CD4-positive, alpha-beta T cell (primary cell): ENCODE measurements at regions not wholly inside any gene's neighbourhood (a gene's known extent, or its start where the extent isn't known, plus 50 kb on each side); places are given as distances from the start of the nearest gene placed in this dataset.
A peak's percentile ranks its signal among the peaks of the same experiment; 100 is the strongest.

Source experiments
- ATAC-seq: fragments of 200-7000 bp; cut with Tn5 transposase; one replicate; pipeline ENCODE4 v1.10.0; 2022; ENCODE audit warnings: mild to moderate bottlenecking; ENCODE audit not compliant: poor library complexity
- CTCF ChIA-PET: fragments of 350-600 bp; sonication (Branson Sonifier 250); formaldehyde crosslinking; loops from one replicate; lab custom pipeline; 2021; ENCODE audit warnings: antibody characterized with exemption, inconsistent platforms; lab: Charles Lee
- POLR2A ChIA-PET: fragments of 350-600 bp; sonication (Branson Sonifier 250); formaldehyde crosslinking; loops from one replicate; lab custom pipeline; 2021; ENCODE audit warnings: antibody characterized with exemption, inconsistent platforms; lab: Charles Lee
- DNase-seq, 14 experiments: peaks; one replicate each; pipeline ENCODE4 v3.0.0-alpha.2; 2013 to 2020; ENCODE audit warnings: mixed read lengths in 2 of 14
- H3K27ac ChIP-seq, 2 donors: one replicate each; pipeline versions ENCODE4 v1.5.1 to v1.7.0; 2013; ENCODE audit warnings: low read length in 2 of 2, low read depth in 1 of 2, mild to moderate bottlenecking in 1 of 2
- H3K27me3 ChIP-seq, 2 experiments: 1 replicate in 1 of 2; 2 replicates in 1 of 2; pipeline versions ENCODE4 v1.6.1 to v1.7.0; 2013; ENCODE audit warnings: low read length in 2 of 2, control low read depth in 1 of 2, mild to moderate bottlenecking in 1 of 2, moderate library complexity in 1 of 2; ENCODE audit not compliant: insufficient read depth in 2 of 2, control insufficient read depth in 1 of 2
- H3K36me3 ChIP-seq: one replicate; pipeline ENCODE4 v1.6.1; 2013; ENCODE audit warnings: low read length, control low read depth; ENCODE audit not compliant: insufficient read depth
- H3K4me1 ChIP-seq: one replicate; pipeline ENCODE4 v1.6.1; 2013; ENCODE audit warnings: low read length, control low read depth; ENCODE audit not compliant: insufficient read depth
- H3K4me3 ChIP-seq: one replicate; pipeline ENCODE4 v1.5.1; 2013; ENCODE audit warnings: mild to moderate bottlenecking, low read length, moderate library complexity
- H3K9me3 ChIP-seq, 2 experiments: 1 replicate in 1 of 2; 2 replicates in 1 of 2; pipeline versions ENCODE4 v1.6.1 to v1.7.0; 2013; ENCODE audit warnings: low read length in 2 of 2, mild to moderate bottlenecking in 2 of 2, control low read depth in 1 of 2, moderate library complexity in 1 of 2; ENCODE audit not compliant: control insufficient read depth in 1 of 2, insufficient read depth in 1 of 2
- H3K27ac Mint-ChIP-seq: one replicate; pipeline ENCODE4 v1.8.0; 2020; ENCODE audit warnings: mixed read lengths
- H3K27me3 Mint-ChIP-seq: one replicate; pipeline ENCODE4 v1.8.0; 2021; ENCODE audit warnings: mixed read lengths
- H3K36me3 Mint-ChIP-seq: one replicate; pipeline ENCODE4 v1.8.0; 2021; ENCODE audit warnings: low read depth, mixed read lengths
- H3K4me1 Mint-ChIP-seq: one replicate; pipeline ENCODE4 v1.8.0; 2021; ENCODE audit warnings: low read depth, mixed read lengths
- H3K4me3 Mint-ChIP-seq: one replicate; pipeline ENCODE4 v1.8.0; 2020; ENCODE audit warnings: mild to moderate bottlenecking, mixed read lengths
- H3K9me3 Mint-ChIP-seq: one replicate; pipeline ENCODE4 v1.8.0; 2020; ENCODE audit warnings: mixed read lengths
- intact Hi-C, 2 experiments: fragments of 100-400 bp; cut with DNase I in 1 of 2; cut with micrococcal nuclease in 1 of 2; formaldehyde crosslinking; loops; one replicate each; pipeline versions ENCODE4 v1.15.1 to v1.9.0; 2023 to 2025; cut with DNase I, micrococcal nuclease
- TF ChIP-seq, protein P1 (sequence below): fragments of 200-600 bp; IDR thresholded peaks from one replicate; pipeline ENCODE4 v1.8.0; 2022; ENCODE audit warnings: antibody characterized with exemption, mild to moderate bottlenecking

DNA sequence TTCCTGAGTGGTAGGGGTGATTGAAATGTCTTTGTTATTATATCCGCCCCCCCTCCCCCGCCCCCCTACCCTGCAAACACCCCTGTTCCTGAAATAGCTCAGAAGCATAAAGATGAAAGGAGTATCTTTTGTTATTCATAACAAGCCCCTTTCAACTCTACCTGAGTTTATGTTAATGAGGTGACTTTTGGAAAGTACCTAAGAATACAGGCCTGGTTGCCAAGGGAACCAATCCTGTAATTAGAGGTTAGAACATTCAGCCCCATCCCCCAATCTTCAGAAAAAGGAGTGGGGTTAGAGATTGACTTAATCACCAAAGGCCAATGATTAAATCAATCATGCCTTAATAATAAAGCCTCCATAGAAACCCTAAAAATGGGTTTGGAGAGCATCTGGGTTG lies 979.2 kb upstream of the GJE1 start:
- H3K9me3 Mint-ChIP-seq, result no peaks in the 10 kb centered on the region
- Histone ChIP-seq H3K9me3 (peaks cover 0 to 2% of the 10 kb centered on the region in 2 experiments), H3K4me1 (peaks cover 9% of the 10 kb centered on the region), H3K4me3 (no peak overlapping the region), H3K27me3 (no peaks in the 10 kb centered on the region), H3K27ac (no peak overlapping the region), H3K36me3 (no peaks in the 10 kb centered on the region)
- peak; percentile 87 for ATAC-seq
- ChIA-PET POLR2A (no interaction called here), CTCF (no interaction called here)
- TF ChIP-seq, protein P1, sequence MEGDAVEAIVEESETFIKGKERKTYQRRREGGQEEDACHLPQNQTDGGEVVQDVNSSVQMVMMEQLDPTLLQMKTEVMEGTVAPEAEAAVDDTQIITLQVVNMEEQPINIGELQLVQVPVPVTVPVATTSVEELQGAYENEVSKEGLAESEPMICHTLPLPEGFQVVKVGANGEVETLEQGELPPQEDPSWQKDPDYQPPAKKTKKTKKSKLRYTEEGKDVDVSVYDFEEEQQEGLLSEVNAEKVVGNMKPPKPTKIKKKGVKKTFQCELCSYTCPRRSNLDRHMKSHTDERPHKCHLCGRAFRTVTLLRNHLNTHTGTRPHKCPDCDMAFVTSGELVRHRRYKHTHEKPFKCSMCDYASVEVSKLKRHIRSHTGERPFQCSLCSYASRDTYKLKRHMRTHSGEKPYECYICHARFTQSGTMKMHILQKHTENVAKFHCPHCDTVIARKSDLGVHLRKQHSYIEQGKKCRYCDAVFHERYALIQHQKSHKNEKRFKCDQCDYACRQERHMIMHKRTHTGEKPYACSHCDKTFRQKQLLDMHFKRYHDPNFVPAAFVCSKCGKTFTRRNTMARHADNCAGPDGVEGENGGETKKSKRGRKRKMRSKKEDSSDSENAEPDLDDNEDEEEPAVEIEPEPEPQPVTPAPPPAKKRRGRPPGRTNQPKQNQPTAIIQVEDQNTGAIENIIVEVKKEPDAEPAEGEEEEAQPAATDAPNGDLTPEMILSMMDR, result no peak
- H3K4me1 Mint-ChIP-seq, result peaks cover 23% of the 10 kb centered on the region
- H3K27me3 Mint-ChIP-seq, result no peaks in the 10 kb centered on the region
- DNase-seq, result peak in 5 of 14 experiments; percentile 7 to 76 (median 52)
- no peak overlapping the region for H3K4me3 Mint-ChIP-seq
- peak overlapping the region; percentile 66 for H3K27ac Mint-ChIP-seq
- H3K36me3 Mint-ChIP-seq, result no peaks in the 10 kb centered on the region
- intact Hi-C loops, result no loop called here

GRCh38 chr6:141152951-141153350 lies 979.8 kb upstream of the GJE1 start:
- ATAC-seq, result no peak
- Histone ChIP-seq H3K27ac (no peak overlapping the region), H3K36me3 (no peaks in the 10 kb centered on the region), H3K27me3 (no peaks in the 10 kb centered on the region), H3K4me3 (no peak overlapping the region), H3K9me3 (peaks cover 0 to 4% of the 10 kb centered on the region in 2 experiments), H3K4me1 (peaks cover 9% of the 10 kb centered on the region)
- intact Hi-C loops, result no loop called here
- no peaks in the 10 kb centered on the region for H3K36me3 Mint-ChIP-seq
- POLR2A ChIA-PET, result no interaction called here
- no peaks in the 10 kb centered on the region for H3K27me3 Mint-ChIP-seq
- TF ChIP-seq, protein P1, result no peak
- peaks cover 23% of the 10 kb centered on the region for H3K4me1 Mint-ChIP-seq
- H3K27ac Mint-ChIP-seq, result no peak overlapping the region
- no peaks in the 10 kb centered on the region for H3K9me3 Mint-ChIP-seq
- no peak overlapping the region for H3K4me3 Mint-ChIP-seq
- no peak for DNase-seq
- CTCF ChIA-PET, result no interaction called here

DNA sequence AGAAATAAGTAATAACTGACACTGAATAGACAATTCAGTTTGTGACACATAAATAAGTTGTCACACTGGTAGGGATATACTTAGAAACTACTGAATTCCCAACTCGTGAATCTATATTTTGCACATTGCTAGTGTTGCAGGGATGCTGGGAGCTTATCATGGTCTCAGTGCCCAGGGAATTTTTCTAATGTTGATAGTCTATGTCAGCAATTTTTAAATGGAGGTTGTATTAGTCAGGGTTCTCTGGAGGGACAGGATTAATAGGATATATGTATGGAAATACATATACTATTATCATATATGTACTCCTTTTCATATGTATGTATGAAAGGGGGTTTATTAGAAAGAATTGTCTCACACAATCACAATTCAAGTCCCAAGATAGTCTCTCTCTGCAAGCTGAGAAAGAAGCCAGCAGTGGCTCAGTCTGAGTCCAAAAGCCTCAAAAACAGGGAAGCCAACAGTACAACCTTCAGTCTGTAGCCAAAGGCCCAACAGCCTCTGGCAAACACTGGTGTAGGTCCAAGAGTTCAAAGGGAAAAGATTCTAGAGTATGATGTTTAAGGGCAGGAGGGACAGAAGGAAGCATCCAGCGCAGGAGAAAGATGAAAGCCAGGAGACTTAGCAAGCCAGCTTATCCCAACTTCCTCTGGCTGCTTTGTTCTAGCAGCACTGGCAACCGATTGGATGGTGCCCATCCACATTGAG lies 980.9 kb upstream of the GJE1 start:
- no peak overlapping the region for H3K4me3 Mint-ChIP-seq
- Histone ChIP-seq H3K27me3 (no peaks in the 10 kb centered on the region), H3K36me3 (no peaks in the 10 kb centered on the region), H3K9me3 (peaks cover 0 to 4% of the 10 kb centered on the region in 2 experiments), H3K4me3 (no peak overlapping the region), H3K4me1 (peaks cover 9% of the 10 kb centered on the region), H3K27ac (no peak overlapping the region)
- POLR2A ChIA-PET, result no interaction called here
- DNase-seq, result no peak
- TF ChIP-seq, protein P1, result no peak
- no peaks in the 10 kb centered on the region for H3K36me3 Mint-ChIP-seq
- no peak for ATAC-seq
- CTCF ChIA-PET, result no interaction called here
- no peaks in the 10 kb centered on the region for H3K27me3 Mint-ChIP-seq
- intact Hi-C loops, result no loop called here
- H3K9me3 Mint-ChIP-seq, result no peaks in the 10 kb centered on the region
- no peak overlapping the region for H3K27ac Mint-ChIP-seq
- peaks cover 23% of the 10 kb centered on the region for H3K4me1 Mint-ChIP-seq
